ENCODE measurements at regions not wholly inside any gene's neighbourhood (a gene's known extent, or its start where the extent isn't known, plus 50 kb on each side); places are given as distances from the start of the nearest gene placed in this dataset.
"Not testable (repeated sequence)": the region's sequence is repeated elsewhere in the genome, so short reads cannot be mapped to it uniquely, and the experiment has no call there.

GRCh38 chr7:128561116-128561722 lies 84.7 kb downstream of the METTL2B start:
- not testable (repeated sequence) for ATAC-seq

GRCh38 chr7:128562795-128563194 lies 86.2 kb downstream of the METTL2B start:
- not testable (repeated sequence) for ATAC-seq

DNA sequence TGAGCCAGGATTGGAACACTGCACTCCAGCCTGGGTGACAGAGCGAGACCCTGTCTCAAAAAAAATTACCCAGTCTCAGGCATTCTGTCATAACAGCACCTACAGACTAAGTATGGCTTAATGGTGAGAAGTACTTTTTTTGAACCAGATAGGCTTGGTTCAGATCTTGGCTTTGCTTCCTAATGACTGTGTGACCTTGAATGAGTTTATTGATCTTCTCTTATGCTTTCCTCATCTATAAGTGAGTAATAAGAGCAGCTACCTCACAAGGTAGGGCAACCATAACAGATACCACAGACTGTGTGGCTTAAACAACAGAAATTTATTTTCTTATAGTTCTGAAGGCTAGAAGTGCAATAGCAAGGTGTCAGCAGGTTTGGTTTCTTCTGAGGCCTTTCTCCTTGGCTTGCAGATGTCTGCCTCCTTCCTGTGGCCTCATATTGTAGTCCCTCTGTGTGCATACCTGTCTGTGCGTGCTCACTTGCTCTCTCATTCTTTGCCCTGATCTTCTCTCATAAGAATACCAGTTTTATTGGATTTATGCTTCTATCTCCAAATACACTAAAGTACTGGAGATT lies 87.7 kb downstream of the METTL2B start:
- ATAC-seq: not testable (repeated sequence)

- ATAC-seq: not testable (repeated sequence)
Observed at GRCh38 chr7:128564932-128565864, 88.7 kb downstream of the METTL2B start.

- ATAC-seq: peak; percentile 51; the same call in 2 of the 3 replicates
Observed at GRCh38 chr7:128575277-128575676, 96.8 kb upstream of the GARIN1A start.

GRCh38 chr7:128576953-128577352 lies 95.1 kb upstream of the GARIN1A start:
- not testable (repeated sequence) for ATAC-seq

DNA sequence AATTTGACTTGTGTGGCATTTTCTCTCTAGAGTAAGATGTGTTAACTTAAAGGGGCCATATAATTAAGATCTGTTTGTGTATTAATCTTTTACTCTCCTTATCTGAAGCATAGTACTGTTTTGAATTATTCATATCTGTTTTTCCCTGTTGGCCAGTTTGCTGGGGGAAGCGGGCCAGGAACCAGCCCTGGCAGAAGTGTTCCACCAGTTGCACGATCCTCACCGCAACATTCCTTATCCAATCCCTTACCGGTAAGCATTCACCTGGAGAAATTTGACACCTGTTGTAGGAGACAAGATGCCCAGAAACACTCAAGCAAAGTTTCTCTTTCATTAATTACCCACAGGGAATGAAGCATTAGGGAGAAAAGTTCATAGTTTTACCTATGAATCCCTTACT lies 92.2 kb upstream of the GARIN1A start:
- ATAC-seq: not testable (repeated sequence)

DNA sequence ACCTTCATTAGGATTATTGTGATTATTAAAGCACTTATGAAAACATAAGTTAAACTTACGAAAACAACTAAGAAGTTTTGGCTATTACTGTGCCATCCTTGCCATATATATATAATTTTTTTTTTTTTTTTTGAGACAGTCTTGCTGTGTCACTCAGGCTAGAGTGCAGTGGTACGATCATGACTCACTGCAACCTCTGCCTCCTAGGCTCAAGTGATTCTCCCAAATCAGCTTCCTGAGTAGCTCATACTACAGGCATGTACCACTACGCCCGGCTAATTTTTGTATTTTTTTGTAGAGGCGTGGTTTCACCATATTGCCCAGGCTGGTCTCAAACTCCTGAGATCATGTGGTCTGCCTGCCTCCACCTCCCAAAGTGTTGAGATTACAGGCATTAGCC lies 91.0 kb upstream of the GARIN1A start:
- peak; percentile 76 for ATAC-seq

DNA sequence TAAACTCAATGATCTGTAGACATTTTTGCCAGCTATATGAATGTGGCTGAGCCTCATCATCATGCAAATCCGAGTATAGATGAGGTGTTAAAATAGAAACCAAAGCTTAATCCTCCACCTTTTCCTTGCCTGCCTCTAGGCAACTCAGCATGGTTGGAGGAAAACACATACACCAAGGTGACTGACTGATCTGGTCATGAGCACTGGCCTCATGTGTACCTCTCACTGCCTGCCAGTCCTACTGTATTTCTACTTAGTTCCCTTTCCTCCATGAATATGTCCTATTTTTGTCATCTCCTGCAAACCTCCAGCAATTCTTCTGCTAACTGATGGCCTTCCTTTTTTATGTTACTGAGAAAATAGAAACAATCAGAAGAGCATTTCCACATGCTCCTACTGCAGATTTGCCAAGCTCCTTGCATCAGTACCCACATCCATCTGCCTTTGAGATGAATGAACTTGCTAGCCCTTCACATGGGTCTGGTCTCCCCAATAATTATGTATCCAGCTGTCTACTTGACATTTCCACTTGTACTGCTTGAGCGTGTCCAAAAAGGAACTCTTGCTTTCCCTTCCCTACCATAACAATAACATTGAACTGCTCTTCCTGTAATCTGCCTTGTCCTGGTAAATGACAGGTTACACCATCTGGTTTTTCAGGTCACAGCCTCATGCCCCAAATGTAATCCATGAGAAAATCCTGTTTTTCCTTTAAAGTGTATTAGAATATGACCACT lies 90.1 kb upstream of the GARIN1A start:
- ATAC-seq: not testable (repeated sequence)

- not testable (repeated sequence) for ATAC-seq
Observed at GRCh38 chr7:128586715-128587114, 85.4 kb upstream of the GARIN1A start.

- TF ChIP-seq ZFP3 (CRISPR knock-in tag; IDR thresholded peaks at IDR 0.05): no peak
- no peak for TF ChIP-seq GLIS3 (CRISPR knock-in tag; IDR thresholded peaks at IDR 0.05)
- TF ChIP-seq TSHZ2 (CRISPR knock-in tag; IDR thresholded peaks at IDR 0.05): peak; percentile 53; the same call in 1 of the 2 replicates
- no peak for TF ChIP-seq PATZ1 (CRISPR knock-in tag; IDR thresholded peaks at IDR 0.05; ENCODE audit: borderline replicate concordance)
- peak; percentile 35; the same call in 1 of the 2 replicates for TF ChIP-seq CSRNP3 (CRISPR knock-in tag; IDR thresholded peaks at IDR 0.05)
- peak; percentile 56; the same call in 1 of the 3 replicates for ATAC-seq
Observed at GRCh38 chr7:128591705-128592104, 80.4 kb upstream of the GARIN1A start.

- ATAC-seq: not testable (repeated sequence)
Observed at GRCh38 chr7:128592209-128592608, 79.9 kb upstream of the GARIN1A start.

- ATAC-seq: not testable (repeated sequence)
Observed at GRCh38 chr7:128594061-128594460, 78.0 kb upstream of the GARIN1A start.

GRCh38 chr7:128596336-128597128 lies 75.6 kb upstream of the GARIN1A start:
- ATAC-seq: not testable (repeated sequence)

GRCh38 chr7:128598946-128599345 lies 73.1 kb upstream of the GARIN1A start:
- not testable (repeated sequence) for ATAC-seq
